ENCODE measurements at regions not wholly inside any gene's neighbourhood (a gene's known extent, or its start where the extent isn't known, plus 50 kb on each side); places are given as distances from the start of the nearest gene placed in this dataset.

- no peak for TF ChIP-seq ZNF274 (IDR thresholded peaks at IDR 0.05; ENCODE audit: low read depth, low read length)
- H3K4me3 ChIP-seq (ENCODE audit: low read length): no peak overlapping the region
Measured at GRCh38 chr15:38144921-38145320, 107.7 kb upstream of the SPRED1 start.

- TF ChIP-seq ZNF274 (IDR thresholded peaks at IDR 0.05; ENCODE audit: low read depth, low read length): no peak
- no peak overlapping the region for H3K4me3 ChIP-seq (ENCODE audit: low read length)
Measured at GRCh38 chr15:38145651-38146111, 107.0 kb upstream of the SPRED1 start.

GRCh38 chr15:38147246-38147645 lies 105.4 kb upstream of the SPRED1 start:
- no peak for TF ChIP-seq ZNF274 (IDR thresholded peaks at IDR 0.05; ENCODE audit: low read depth, low read length)
- no peak overlapping the region for H3K4me3 ChIP-seq (ENCODE audit: low read length)

- H3K4me3 ChIP-seq (ENCODE audit: low read length): no peak overlapping the region
- no peak for TF ChIP-seq ZNF274 (IDR thresholded peaks at IDR 0.05; ENCODE audit: low read depth, low read length)
Measured at GRCh38 chr15:38148471-38148870, 104.2 kb upstream of the SPRED1 start.

GRCh38 chr15:38149315-38149714 lies 103.3 kb upstream of the SPRED1 start:
- H3K4me3 ChIP-seq (ENCODE audit: low read length): no peak overlapping the region
- TF ChIP-seq ZNF274 (IDR thresholded peaks at IDR 0.05; ENCODE audit: low read depth, low read length): no peak

- H3K4me3 ChIP-seq (ENCODE audit: low read length): no peak overlapping the region
- TF ChIP-seq ZNF274 (IDR thresholded peaks at IDR 0.05; ENCODE audit: low read depth, low read length): no peak
Measured at GRCh38 chr15:38150148-38150547, 102.5 kb upstream of the SPRED1 start.

- TF ChIP-seq ZNF274 (IDR thresholded peaks at IDR 0.05; ENCODE audit: low read depth, low read length): no peak
- H3K4me3 ChIP-seq (ENCODE audit: low read length): no peak overlapping the region
Measured at GRCh38 chr15:38150794-38151193, 101.8 kb upstream of the SPRED1 start.

GRCh38 chr15:38153781-38154180 lies 98.9 kb upstream of the SPRED1 start:
- no peak for TF ChIP-seq ZNF274 (IDR thresholded peaks at IDR 0.05; ENCODE audit: low read depth, low read length)
- no peak overlapping the region for H3K4me3 ChIP-seq (ENCODE audit: low read length)

GRCh38 chr15:38154255-38154654 lies 98.4 kb upstream of the SPRED1 start:
- no peak for TF ChIP-seq ZNF274 (IDR thresholded peaks at IDR 0.05; ENCODE audit: low read depth, low read length)
- no peak overlapping the region for H3K4me3 ChIP-seq (ENCODE audit: low read length)

GRCh38 chr15:38154837-38155236 lies 97.8 kb upstream of the SPRED1 start:
- no peak overlapping the region for H3K4me3 ChIP-seq (ENCODE audit: low read length)
- TF ChIP-seq ZNF274 (IDR thresholded peaks at IDR 0.05; ENCODE audit: low read depth, low read length): no peak

- H3K4me3 ChIP-seq (ENCODE audit: low read length): no peak overlapping the region
- no peak for TF ChIP-seq ZNF274 (IDR thresholded peaks at IDR 0.05; ENCODE audit: low read depth, low read length)
Measured at GRCh38 chr15:38163658-38164057, 89.0 kb upstream of the SPRED1 start.

- H3K4me3 ChIP-seq (ENCODE audit: low read length): no peak overlapping the region
- no peak for TF ChIP-seq ZNF274 (IDR thresholded peaks at IDR 0.05; ENCODE audit: low read depth, low read length)
Measured at GRCh38 chr15:38164061-38164460, 88.6 kb upstream of the SPRED1 start.

- H3K4me3 ChIP-seq (ENCODE audit: low read length): no peak overlapping the region
- no peak for TF ChIP-seq ZNF274 (IDR thresholded peaks at IDR 0.05; ENCODE audit: low read depth, low read length)
Measured at GRCh38 chr15:38164507-38164906, 88.1 kb upstream of the SPRED1 start.

- no peak for TF ChIP-seq ZNF274 (IDR thresholded peaks at IDR 0.05; ENCODE audit: low read depth, low read length)
- H3K4me3 ChIP-seq (ENCODE audit: low read length): no peak overlapping the region
Measured at GRCh38 chr15:38168467-38169070, 84.1 kb upstream of the SPRED1 start.

- H3K4me3 ChIP-seq (ENCODE audit: low read length): no peak overlapping the region
Measured at GRCh38 chr15:38171973-38172372, 80.7 kb upstream of the SPRED1 start.

GRCh38 chr15:38174691-38175090 lies 77.9 kb upstream of the SPRED1 start:
- TF ChIP-seq ZNF274 (IDR thresholded peaks at IDR 0.05; ENCODE audit: low read depth, low read length): no peak
- no peak overlapping the region for H3K4me3 ChIP-seq (ENCODE audit: low read length)

More at GRCh38 chr15:38171973-38172372, 80.7 kb upstream of the SPRED1 start:
- no peak for TF ChIP-seq ZNF274 (IDR thresholded peaks at IDR 0.05; ENCODE audit: low read depth, low read length)

All from GM08714 (cell line).